A673 (cell line): ENCODE measurements at regions not wholly inside any gene's neighbourhood (a gene's known extent, or its start where the extent isn't known, plus 50 kb on each side); places are given as distances from the start of the nearest gene placed in this dataset.

ENCODE experiments used
- CTCF ChIP-seq: fragments of 300-800, 200-600 bp; sonication (generic); conservative IDR thresholded peaks from 2 replicates; pipeline ENCODE4 v1.5.1; 2017; ENCODE audit warnings: low read depth, mild to moderate bottlenecking, antibody characterized with exemption, low read length, moderate library complexity, mixed read lengths
- EZH2 ChIP-seq: fragments of 200-600 bp; sonication (generic); IDR thresholded peaks from 2 replicates; pipeline ENCODE4 v1.6.1; 2017; ENCODE audit warnings: borderline replicate concordance, low read depth, mild to moderate bottlenecking, mixed read lengths, antibody characterized with exemption, low read length; ENCODE audit not compliant: poor library complexity, severe bottlenecking

DNA sequence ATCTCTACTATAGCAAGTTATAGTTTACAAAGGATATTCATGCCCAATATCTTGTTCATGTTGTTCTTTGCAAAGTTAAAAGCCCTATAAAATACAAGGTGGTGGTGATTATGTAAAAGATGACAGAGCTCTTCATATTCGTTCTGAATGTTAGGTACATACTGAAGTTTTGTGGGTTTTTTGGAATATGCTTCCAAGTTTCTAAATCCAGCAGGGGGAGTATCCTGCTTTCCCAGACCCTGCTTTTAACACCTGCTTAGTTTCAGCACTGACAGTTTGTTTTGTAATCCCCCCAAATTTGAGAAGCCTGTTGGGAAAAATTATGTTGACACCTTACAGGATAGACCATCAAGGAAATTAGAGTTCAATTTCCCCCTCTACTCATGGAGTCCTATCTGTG, 438.3 kb downstream of the SH3GL2 start:
- TF ChIP-seq CTCF (no peak), EZH2 (no peak)
